MM.1S (cell line): ENCODE measurements at regions not wholly inside any gene's neighbourhood (a gene's known extent, or its start where the extent isn't known, plus 50 kb on each side); places are given as distances from the start of the nearest gene placed in this dataset.

Experiments
- DNase-seq: peaks from one replicate; pipeline ENCODE4 v3.0.0-alpha.2; 2015
- H2AFZ ChIP-seq: fragments of 300-600 bp; sonication (generic); 2 replicates; pipeline ENCODE4 v1.6.0; 2016; ENCODE audit warnings: antibody characterized with exemption, low read length
- H3F3A ChIP-seq: fragments of 300-600 bp; sonication (generic); 2 replicates; pipeline ENCODE4 v1.6.1; 2016; ENCODE audit warnings: mild to moderate bottlenecking, antibody characterized with exemption, low read length, moderate library complexity, mixed read lengths; ENCODE audit not compliant: insufficient read depth
- H3K27ac ChIP-seq: fragments of 300-600 bp; sonication (generic); 2 replicates; pipeline ENCODE4 v1.5.1; 2016; ENCODE audit warnings: mild to moderate bottlenecking, low read length
- H3K27me3 ChIP-seq: fragments of 300-600 bp; sonication (generic); replicated peaks from 2 replicates; pipeline ENCODE4 v1.6.0; 2016; ENCODE audit warnings: low read length; ENCODE audit not compliant: insufficient read depth
- H3K36me3 ChIP-seq: fragments of 300-600 bp; sonication (generic); replicated peaks from 2 replicates; pipeline ENCODE4 v1.6.1; 2016; ENCODE audit warnings: mild to moderate bottlenecking, low read length, mixed read lengths; ENCODE audit not compliant: insufficient read depth
- H3K4me1 ChIP-seq: fragments of 300-600 bp; sonication (generic); 2 replicates; pipeline ENCODE4 v1.6.1; 2016; ENCODE audit warnings: low read length, mixed read lengths
- H3K4me2 ChIP-seq: fragments of 300-600 bp; sonication (generic); 2 replicates; pipeline ENCODE4 v1.6.0; 2016; ENCODE audit warnings: low read depth, low read length
- H3K4me3 ChIP-seq: fragments of 300-600 bp; sonication (generic); 2 replicates; pipeline ENCODE4 v1.5.1; 2016; ENCODE audit warnings: low read length, mixed read lengths
- H3K79me2 ChIP-seq: fragments of 300-600 bp; sonication (generic); 2 replicates; pipeline ENCODE4 v1.6.1; 2016; ENCODE audit warnings: mixed run types, low read length, mixed read lengths
- H3K9ac ChIP-seq: fragments of 300-600 bp; sonication (generic); 2 replicates; pipeline ENCODE4 v1.6.1; 2016; ENCODE audit warnings: low read length, mixed read lengths
- H3K9me2 ChIP-seq: fragments of 300-600 bp; sonication (generic); replicated peaks from 2 replicates; pipeline ENCODE4 v1.6.1; 2016; ENCODE audit warnings: mild to moderate bottlenecking, low read length, mixed read lengths; ENCODE audit not compliant: insufficient read depth
- H3K9me3 ChIP-seq: fragments of 300-600 bp; sonication (generic); replicated peaks from 2 replicates; pipeline ENCODE4 v1.6.1; 2016; ENCODE audit warnings: mild to moderate bottlenecking, low read length, mixed read lengths; ENCODE audit not compliant: insufficient read depth
- H4K20me1 ChIP-seq: fragments of 300-600 bp; sonication (generic); 2 replicates; pipeline ENCODE4 v1.6.1; 2016; ENCODE audit warnings: mild to moderate bottlenecking, low read length, moderate library complexity, mixed read lengths; ENCODE audit not compliant: insufficient read depth
- EZH2 ChIP-seq: fragments of 300-600 bp; sonication (generic); optimal IDR thresholded peaks from 2 replicates; pipeline ENCODE3; 2017; ENCODE audit warnings: low read depth, mild to moderate bottlenecking, antibody characterized with exemption, low read length, mixed read lengths
- EZH2phosphoT487 ChIP-seq: fragments of 300-600 bp; sonication (generic); IDR thresholded peaks from 2 replicates; pipeline ENCODE4 v1.6.1; 2018; ENCODE audit warnings: antibody characterized with exemption, low read length
- TF ChIP-seq, protein P1 (sequence below): fragments of 300-600 bp; sonication (generic); IDR thresholded peaks from 2 replicates; pipeline ENCODE4 v1.5.1; 2016; ENCODE audit warnings: antibody characterized with exemption, low read length, mixed read lengths

DNA sequence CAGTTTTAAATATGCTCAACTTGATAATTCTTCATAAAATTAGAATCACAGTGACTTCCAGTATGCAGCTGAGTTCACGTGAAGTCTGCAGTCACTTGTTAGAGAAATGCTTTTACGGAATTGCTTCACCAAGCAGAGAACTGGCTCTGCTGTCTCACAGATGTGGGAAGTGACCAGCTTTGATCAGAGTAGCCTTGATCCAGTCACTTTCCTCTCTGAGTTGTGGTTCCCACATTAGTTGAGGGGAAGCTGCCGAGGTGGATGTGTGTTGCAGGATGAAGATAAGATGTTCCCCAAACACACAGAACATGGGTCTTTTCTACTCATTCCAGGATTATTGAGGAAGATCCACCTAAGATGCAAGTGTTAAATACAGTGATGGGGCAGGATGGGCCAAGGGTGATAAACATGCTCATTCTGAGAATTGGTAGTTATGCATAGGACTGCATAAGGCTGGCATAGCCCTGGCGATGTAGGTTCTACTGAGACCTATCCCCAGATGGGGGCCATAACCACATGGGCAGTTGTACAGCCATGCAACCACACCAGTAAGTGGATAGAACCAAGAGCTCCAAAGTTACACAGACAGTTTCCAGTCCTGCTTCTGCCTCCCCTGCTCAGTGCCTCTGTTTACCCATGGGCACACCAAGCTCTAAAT is 168.9 kb upstream of the MAF start:
- Histone ChIP-seq H4K20me1 (no peaks in the 10 kb centered on the region), H3K4me1 (peaks cover 10% of the 10 kb centered on the region; the same call in 1 of the 2 replicates), H3F3A (peaks cover 4% of the 10 kb centered on the region; the same call in 1 of the 2 replicates), H3K9me2 (no peaks in the 10 kb centered on the region), H2AFZ (0 out of 2 replicates have a peak overlapping the region, but pooled peaks have one; percentile 42), H3K4me2 (peak overlapping the region; percentile 68), H3K4me3 (peak overlapping the region; percentile 58), H3K27me3 (no peaks in the 10 kb centered on the region), H3K9me3 (no peaks in the 10 kb centered on the region), H3K79me2 (no peaks in the 10 kb centered on the region), H3K9ac (peak overlapping the region; percentile 67; the same call in 1 of the 2 replicates), H3K36me3 (no peaks in the 10 kb centered on the region), H3K27ac (peak overlapping the region; percentile 62; the same call in 1 of the 2 replicates)
- TF ChIP-seq, protein P1, sequence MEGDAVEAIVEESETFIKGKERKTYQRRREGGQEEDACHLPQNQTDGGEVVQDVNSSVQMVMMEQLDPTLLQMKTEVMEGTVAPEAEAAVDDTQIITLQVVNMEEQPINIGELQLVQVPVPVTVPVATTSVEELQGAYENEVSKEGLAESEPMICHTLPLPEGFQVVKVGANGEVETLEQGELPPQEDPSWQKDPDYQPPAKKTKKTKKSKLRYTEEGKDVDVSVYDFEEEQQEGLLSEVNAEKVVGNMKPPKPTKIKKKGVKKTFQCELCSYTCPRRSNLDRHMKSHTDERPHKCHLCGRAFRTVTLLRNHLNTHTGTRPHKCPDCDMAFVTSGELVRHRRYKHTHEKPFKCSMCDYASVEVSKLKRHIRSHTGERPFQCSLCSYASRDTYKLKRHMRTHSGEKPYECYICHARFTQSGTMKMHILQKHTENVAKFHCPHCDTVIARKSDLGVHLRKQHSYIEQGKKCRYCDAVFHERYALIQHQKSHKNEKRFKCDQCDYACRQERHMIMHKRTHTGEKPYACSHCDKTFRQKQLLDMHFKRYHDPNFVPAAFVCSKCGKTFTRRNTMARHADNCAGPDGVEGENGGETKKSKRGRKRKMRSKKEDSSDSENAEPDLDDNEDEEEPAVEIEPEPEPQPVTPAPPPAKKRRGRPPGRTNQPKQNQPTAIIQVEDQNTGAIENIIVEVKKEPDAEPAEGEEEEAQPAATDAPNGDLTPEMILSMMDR, result no peak
- TF ChIP-seq EZH2phosphoT487 (no peak), EZH2 (no peak)
- no peak for DNase-seq

DNA sequence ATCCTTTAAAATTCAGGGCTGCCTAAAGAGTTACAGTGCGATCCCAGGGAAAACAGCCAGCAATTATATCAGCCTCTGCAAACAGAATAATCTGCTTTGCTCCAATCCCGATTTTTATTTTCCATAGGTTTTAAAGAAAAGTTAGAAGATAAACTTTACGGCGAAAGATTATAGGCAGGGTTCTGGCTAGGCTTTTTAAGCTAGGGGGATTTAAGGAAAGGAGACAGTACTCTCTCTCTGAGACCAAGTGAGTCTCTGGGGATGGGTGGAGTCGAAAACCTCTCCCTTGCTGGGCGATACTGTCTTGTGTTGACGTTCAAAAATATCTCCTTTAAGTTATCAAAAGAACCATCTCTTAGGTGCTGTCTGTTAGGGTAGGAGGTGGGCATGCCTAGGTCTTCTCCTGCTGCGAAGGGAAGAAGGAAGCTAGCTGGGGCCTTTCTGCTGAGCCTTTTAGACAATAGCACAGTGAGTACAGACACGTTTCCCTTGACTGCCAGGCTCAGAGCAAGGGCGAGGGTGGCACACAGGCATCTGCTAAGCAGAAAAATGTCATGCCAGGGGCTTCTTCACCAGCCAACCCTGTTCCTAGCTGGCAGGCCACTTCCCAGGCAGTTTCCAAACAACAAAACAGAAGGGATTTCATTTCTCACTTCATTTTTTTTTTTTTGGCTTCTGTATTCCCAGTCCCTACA is 167.9 kb upstream of the MAF start:
- H3K4me2 ChIP-seq, result peak overlapping the region; percentile 68
- no peak for TF ChIP-seq EZH2phosphoT487
- no peaks in the 10 kb centered on the region for H3K9me3 ChIP-seq
- no peaks in the 10 kb centered on the region for H3K9me2 ChIP-seq
- H3K36me3 ChIP-seq, result no peaks in the 10 kb centered on the region
- peak; percentile 33 for DNase-seq
- no peaks in the 10 kb centered on the region for H3K79me2 ChIP-seq
- peaks cover 10% of the 10 kb centered on the region; the same call in 1 of the 2 replicates for H3K4me1 ChIP-seq
- H3F3A ChIP-seq, result peaks cover 4% of the 10 kb centered on the region; the same call in 1 of the 2 replicates
- no peaks in the 10 kb centered on the region for H4K20me1 ChIP-seq
- peak overlapping the region; percentile 62 for H3K27ac ChIP-seq
- H2AFZ ChIP-seq, result peak overlapping the region; percentile 75
- H3K4me3 ChIP-seq, result peak overlapping the region; percentile 58
- H3K9ac ChIP-seq, result peak overlapping the region; percentile 67
- no peaks in the 10 kb centered on the region for H3K27me3 ChIP-seq

DNA sequence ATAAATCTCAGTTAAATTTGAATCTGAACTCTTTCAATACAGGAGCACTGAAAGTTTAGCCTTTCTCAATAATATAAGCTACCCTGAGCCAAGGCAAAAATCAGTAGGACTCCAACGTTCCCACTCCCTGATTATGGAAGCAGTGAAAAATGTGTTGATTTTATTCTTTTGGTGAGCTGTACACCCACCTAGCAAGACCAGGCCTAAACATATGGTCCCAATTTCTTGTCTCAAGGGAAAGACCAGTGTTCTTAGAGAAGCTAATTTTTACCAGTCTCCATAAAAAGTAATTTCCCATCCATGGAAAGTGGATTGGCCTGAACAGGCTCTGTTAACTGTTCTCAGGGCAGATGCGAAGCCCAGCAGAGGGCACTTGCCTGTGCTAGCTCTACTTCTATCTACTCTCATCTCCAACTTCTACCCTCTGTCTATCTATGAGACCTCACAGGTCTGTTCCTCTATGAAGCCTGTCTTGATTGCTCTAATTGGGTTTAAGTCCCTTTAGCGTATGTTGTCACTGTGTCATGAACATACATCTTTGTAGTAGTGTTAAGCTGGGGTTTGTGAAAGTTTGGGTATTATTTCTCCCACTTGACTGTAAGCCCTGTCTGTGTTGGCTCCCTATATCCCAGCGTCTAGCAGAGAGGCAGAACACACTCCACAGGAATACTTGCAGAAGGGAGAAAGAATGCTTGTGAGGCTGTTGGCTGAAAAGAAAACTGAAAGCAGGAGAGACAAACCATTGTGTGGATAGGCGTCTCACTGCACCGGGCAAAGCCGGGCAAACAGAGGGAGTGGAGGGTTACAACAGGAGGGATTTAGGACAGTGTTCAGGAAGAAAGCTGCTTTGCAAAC is 167.1 kb upstream of the MAF start:
- Histone ChIP-seq H4K20me1 (no peaks in the 10 kb centered on the region), H3F3A (peaks cover 4% of the 10 kb centered on the region; the same call in 1 of the 2 replicates), H3K27ac (peak overlapping the region; percentile 62; the same call in 1 of the 2 replicates), H3K9me2 (no peaks in the 10 kb centered on the region), H3K4me3 (peak overlapping the region; percentile 58), H3K9ac (peak overlapping the region; percentile 67; the same call in 1 of the 2 replicates), H3K4me2 (peak overlapping the region; percentile 68), H3K27me3 (no peaks in the 10 kb centered on the region), H3K36me3 (no peaks in the 10 kb centered on the region), H3K4me1 (peaks cover 10% of the 10 kb centered on the region; the same call in 1 of the 2 replicates), H3K9me3 (no peaks in the 10 kb centered on the region), H2AFZ (peak overlapping the region; percentile 75), H3K79me2 (no peaks in the 10 kb centered on the region)
- TF ChIP-seq EZH2, result no peak
- TF ChIP-seq, protein P1, result peak; percentile 50
- peak; percentile 58 for DNase-seq
